WTC11 (cell line): ENCODE measurements at regions not wholly inside any gene's neighbourhood (a gene's known extent, or its start where the extent isn't known, plus 50 kb on each side); places are given as distances from the start of the nearest gene placed in this dataset.

ENCODE experiments used
- ATAC-seq: fragments of 200-7000 bp; cut with Tn5 transposase; 2 replicates; pipeline ENCODE4 v1.10.0; 2021; ENCODE audit warnings: mild to moderate bottlenecking, moderate library complexity
- CTCF ChIA-PET: fragments of 300-600 bp; sonication (Branson Sonifier 250); formaldehyde crosslinking; loops from one replicate; lab custom pipeline; 2021; ENCODE audit warnings: antibody characterized with exemption; lab: Charles Lee
- POLR2A ChIA-PET: fragments of 350-600 bp; sonication (Branson Sonifier 250); formaldehyde crosslinking; loops from one replicate; lab custom pipeline; 2021; ENCODE audit warnings: antibody characterized with exemption; lab: Charles Lee
- DNase-seq: peaks from one replicate; pipeline ENCODE4 v3.0.0; 2021; ENCODE audit warnings: low spot score
- H3K27ac Mint-ChIP-seq: 2 replicates; pipeline ENCODE4 v1.8.0; 2021; ENCODE audit warnings: mixed read lengths
- H3K27me3 Mint-ChIP-seq: 2 replicates; pipeline ENCODE4 v1.8.0; 2021; ENCODE audit warnings: low read depth, mild to moderate bottlenecking, moderate library complexity, mixed read lengths
- H3K36me3 Mint-ChIP-seq: 2 replicates; pipeline ENCODE4 v1.8.0; 2021; ENCODE audit warnings: mixed read lengths
- H3K4me1 Mint-ChIP-seq: 2 replicates; pipeline ENCODE4 v1.8.0; 2022; ENCODE audit warnings: mixed read lengths
- H3K4me3 Mint-ChIP-seq: 2 replicates; pipeline ENCODE4 v1.8.0; 2021; ENCODE audit warnings: mild to moderate bottlenecking, moderate library complexity, mixed read lengths
- H3K9me3 Mint-ChIP-seq: 2 replicates; pipeline ENCODE4 v1.8.0; 2021; ENCODE audit warnings: mixed read lengths
- ATF2 ChIP-seq: sonication (generic); formaldehyde crosslinking; IDR thresholded peaks from 2 replicates; pipeline ENCODE4 v1.8.1; 2022; ENCODE audit warnings: low read depth, missing genetic modification reagents, borderline replicate concordance
- E2F4 ChIP-seq: sonication (generic); formaldehyde crosslinking; IDR thresholded peaks from 2 replicates; pipeline ENCODE4 v1.8.1; 2022; ENCODE audit warnings: low read depth, mild to moderate bottlenecking, moderate library complexity, missing genetic modification reagents, borderline replicate concordance
- EMX1 ChIP-seq: fragments of 250-450 bp; sonication (Bioruptor Pico); IDR thresholded peaks from 2 replicates; pipeline ENCODE4 v1.8.0; 2021; ENCODE audit warnings: mild to moderate bottlenecking
- ERG ChIP-seq: fragments of 250-450 bp; sonication (Bioruptor Pico); IDR thresholded peaks from 2 replicates; pipeline ENCODE4 v1.8.0; 2021; ENCODE audit warnings: mild to moderate bottlenecking
- FOXJ3 ChIP-seq: sonication (generic); formaldehyde crosslinking; IDR thresholded peaks from 2 replicates; pipeline ENCODE4 v1.9.0; 2021; ENCODE audit warnings: missing genetic modification reagents, mild to moderate bottlenecking, borderline replicate concordance
- GTF2I ChIP-seq: fragments of 250-450 bp; sonication (Bioruptor Pico); conservative IDR thresholded peaks from 2 replicates; pipeline ENCODE4 v1.4.0; 2021; ENCODE audit warnings: mild to moderate bottlenecking
- JUN ChIP-seq: sonication (generic); formaldehyde crosslinking; IDR thresholded peaks from 2 replicates; pipeline ENCODE4 v1.8.0; 2023; ENCODE audit warnings: mild to moderate bottlenecking, missing genetic modification reagents
- MYBL2 ChIP-seq: sonication (generic); formaldehyde crosslinking; IDR thresholded peaks from 2 replicates; pipeline ENCODE4 v1.8.1; 2023; ENCODE audit warnings: mild to moderate bottlenecking, moderate library complexity, missing genetic modification reagents
- NR2C2 ChIP-seq: sonication (generic); formaldehyde crosslinking; IDR thresholded peaks from 2 replicates; pipeline ENCODE4 v1.8.0; 2022; ENCODE audit warnings: mild to moderate bottlenecking, missing genetic modification reagents
- RELA ChIP-seq: sonication (generic); formaldehyde crosslinking; IDR thresholded peaks from 2 replicates; pipeline ENCODE4 v1.8.1; 2022; ENCODE audit warnings: missing genetic modification reagents, mild to moderate bottlenecking, borderline replicate concordance
- RORB ChIP-seq: fragments of 250-450 bp; sonication (Bioruptor Pico); IDR thresholded peaks from 2 replicates; pipeline ENCODE4 v1.9.0; 2021; ENCODE audit warnings: mild to moderate bottlenecking
- TEAD4 ChIP-seq: sonication (generic); formaldehyde crosslinking; IDR thresholded peaks from 2 replicates; pipeline ENCODE4 v1.8.0; 2022; ENCODE audit warnings: mild to moderate bottlenecking, missing genetic modification reagents
- TP53 ChIP-seq: sonication (generic); formaldehyde crosslinking; IDR thresholded peaks from 2 replicates; pipeline ENCODE4 v1.8.1; 2023; ENCODE audit warnings: mild to moderate bottlenecking, missing genetic modification reagents
- ZNF121 ChIP-seq: sonication (generic); formaldehyde crosslinking; IDR thresholded peaks from 2 replicates; pipeline ENCODE4 v1.8.0; 2023; ENCODE audit warnings: missing genetic modification reagents
- ZNF232 ChIP-seq: sonication (generic); formaldehyde crosslinking; IDR thresholded peaks from 2 replicates; pipeline ENCODE4 v1.8.0; 2022; ENCODE audit warnings: mild to moderate bottlenecking, missing genetic modification reagents
- ZNF263 ChIP-seq: sonication (generic); formaldehyde crosslinking; IDR thresholded peaks from 2 replicates; pipeline ENCODE4 v1.8.1; 2022; ENCODE audit warnings: low read depth, mild to moderate bottlenecking, moderate library complexity, missing genetic modification reagents
- ZNF281 ChIP-seq: sonication (generic); formaldehyde crosslinking; IDR thresholded peaks from 2 replicates; pipeline ENCODE4 v1.8.0; 2023; ENCODE audit warnings: mild to moderate bottlenecking, missing genetic modification reagents

GRCh38 chr1:178033019-178033418 lies 60.9 kb upstream of the RASAL2 start:
- peaks cover 5% of the 10 kb centered on the region; the same call in 1 of the 2 replicates for H3K36me3 Mint-ChIP-seq
- no peak overlapping the region for H3K4me3 Mint-ChIP-seq
- H3K27me3 Mint-ChIP-seq = no peaks in the 10 kb centered on the region
- ChIA-PET CTCF (interaction anchor here (0.7 to 2.6 kb wide), 15 partner anchors 9 to 467 kb away, joined by 3 to 28 read pairs (median 6); no protein-coding TSS in a partner anchor), POLR2A (no interaction called here)
- DNase-seq = no peak
- H3K4me1 Mint-ChIP-seq = peaks cover 12% of the 10 kb centered on the region
- no peak for ATAC-seq
- no peak overlapping the region for H3K27ac Mint-ChIP-seq
- no peak for TF ChIP-seq RORB
- TF ChIP-seq MYBL2 (CRISPR knock-in tag) = no peak
- no peak for TF ChIP-seq ZNF232 (CRISPR knock-in tag)
- no peak for TF ChIP-seq NR2C2
- no peak for TF ChIP-seq TEAD4 (CRISPR knock-in tag)
- no peak for TF ChIP-seq JUN (CRISPR knock-in tag)
- TF ChIP-seq ZNF263 (CRISPR knock-in tag) = no peak
- no peak for TF ChIP-seq ZNF281 (CRISPR knock-in tag)
- peaks cover 12% of the 10 kb centered on the region for H3K9me3 Mint-ChIP-seq

- Mint-ChIP-seq H3K27me3 (no peaks in the 10 kb centered on the region), H3K36me3 (peaks cover 5% of the 10 kb centered on the region; the same call in 1 of the 2 replicates), H3K9me3 (peaks cover 12% of the 10 kb centered on the region), H3K27ac (no peak overlapping the region), H3K4me3 (no peak overlapping the region), H3K4me1 (peaks cover 12% of the 10 kb centered on the region)
- DNase-seq = no peak
- CTCF ChIA-PET = no interaction called here
- ATAC-seq = no peak
- TF ChIP-seq EMX1 (CRISPR knock-in tag) (no peak), ZNF121 (CRISPR knock-in tag) (no peak), GTF2I (CRISPR knock-in tag) (no peak), E2F4 (CRISPR knock-in tag) (no peak), FOXJ3 (CRISPR knock-in tag) (no peak)
- POLR2A ChIA-PET = no interaction called here
These were observed 59.2 kb upstream of the RASAL2 start for GRCh38 chr1:178034676-178035075.

GRCh38 chr1:178036090-178036489 lies 57.8 kb upstream of the RASAL2 start:
- no peak for TF ChIP-seq ERG (CRISPR knock-in tag)
- no peak for TF ChIP-seq TP53
- no peak for TF ChIP-seq RELA (CRISPR knock-in tag)
- no peak for TF ChIP-seq ATF2 (CRISPR knock-in tag)
- no peak overlapping the region for H3K27ac Mint-ChIP-seq
- ChIA-PET CTCF (interaction anchor here (0.6 to 0.7 kb wide), 3 partner anchors 24 to 116 kb away, joined by 3 read pairs; no protein-coding TSS in a partner anchor), POLR2A (no interaction called here)
- ATAC-seq = no peak
- H3K9me3 Mint-ChIP-seq = peaks cover 20% of the 10 kb centered on the region
- peaks cover 5% of the 10 kb centered on the region; the same call in 1 of the 2 replicates for H3K36me3 Mint-ChIP-seq
- DNase-seq = no peak
- no peak overlapping the region for H3K4me3 Mint-ChIP-seq
- H3K27me3 Mint-ChIP-seq = peaks cover 2% of the 10 kb centered on the region; the same call in 1 of the 2 replicates
- peaks cover 12% of the 10 kb centered on the region for H3K4me1 Mint-ChIP-seq
